ENCODE measurements at regions not wholly inside any gene's neighbourhood (a gene's known extent, or its start where the extent isn't known, plus 50 kb on each side); places are given as distances from the start of the nearest gene placed in this dataset.

GRCh38 chr10:104517946-104518345 lies 123.1 kb upstream of the SORCS3 start:
- Histone ChIP-seq H3K4me3 (ENCODE audit: low read depth, low read length) (no peak overlapping the region), H3K27ac (no peak overlapping the region), H3K27me3 (replicated peaks) (no peaks in the 10 kb centered on the region), H3K36me3 (replicated peaks) (no peaks in the 10 kb centered on the region)
- no peak for TF ChIP-seq CTCF (IDR thresholded peaks at IDR 0.05; ENCODE audit: low read depth, low read length, missing control alignments)
- in situ Hi-C loops (cut with HindIII; ENCODE audit: low pct_ligation_motif_present, low sequenced_read_pairs) = no loop called here
- no peak for DNase-seq

GRCh38 chr10:104518891-104519290 lies 122.2 kb upstream of the SORCS3 start:
- Histone ChIP-seq H3K4me3 (ENCODE audit: low read depth, low read length) (no peak overlapping the region), H3K27me3 (replicated peaks) (no peaks in the 10 kb centered on the region), H3K36me3 (replicated peaks) (no peaks in the 10 kb centered on the region), H3K27ac (no peak overlapping the region)
- no peak for DNase-seq
- no peak for TF ChIP-seq CTCF (IDR thresholded peaks at IDR 0.05; ENCODE audit: low read depth, low read length, missing control alignments)
- in situ Hi-C loops (cut with HindIII; ENCODE audit: low pct_ligation_motif_present, low sequenced_read_pairs) = no loop called here

GRCh38 chr10:104520653-104521052 lies 120.4 kb upstream of the SORCS3 start:
- in situ Hi-C loops (cut with HindIII; ENCODE audit: low pct_ligation_motif_present, low sequenced_read_pairs) = no loop called here
- Histone ChIP-seq H3K4me3 (ENCODE audit: low read depth, low read length) (no peak overlapping the region), H3K36me3 (replicated peaks) (no peaks in the 10 kb centered on the region), H3K27ac (no peak overlapping the region), H3K27me3 (replicated peaks) (no peaks in the 10 kb centered on the region)
- no peak for TF ChIP-seq CTCF (IDR thresholded peaks at IDR 0.05; ENCODE audit: low read depth, low read length, missing control alignments)
- DNase-seq = no peak

GRCh38 chr10:104521901-104522694 lies 119.0 kb upstream of the SORCS3 start:
- TF ChIP-seq CTCF (IDR thresholded peaks at IDR 0.05; ENCODE audit: low read depth, low read length, missing control alignments) = no peak
- Histone ChIP-seq H3K27ac (no peak overlapping the region), H3K27me3 (replicated peaks) (no peaks in the 10 kb centered on the region), H3K36me3 (replicated peaks) (no peaks in the 10 kb centered on the region), H3K4me3 (ENCODE audit: low read depth, low read length) (no peak overlapping the region)
- in situ Hi-C loops (cut with HindIII; ENCODE audit: low pct_ligation_motif_present, low sequenced_read_pairs) = no loop called here
- DNase-seq = no peak

GRCh38 chr10:104526188-104526587 lies 114.9 kb upstream of the SORCS3 start:
- no peaks in the 10 kb centered on the region for H3K27me3 ChIP-seq (replicated peaks)
- no peak for DNase-seq
- TF ChIP-seq CTCF (IDR thresholded peaks at IDR 0.05; ENCODE audit: low read depth, low read length, missing control alignments) = no peak
- H3K4me3 ChIP-seq (ENCODE audit: low read depth, low read length) = no peak overlapping the region
- in situ Hi-C loops (cut with HindIII; ENCODE audit: low pct_ligation_motif_present, low sequenced_read_pairs) = no loop called here
- H3K36me3 ChIP-seq (replicated peaks) = no peaks in the 10 kb centered on the region
- H3K27ac ChIP-seq = no peak overlapping the region

- in situ Hi-C loops (cut with HindIII; ENCODE audit: low pct_ligation_motif_present, low sequenced_read_pairs) = no loop called here
- TF ChIP-seq CTCF (IDR thresholded peaks at IDR 0.05; ENCODE audit: low read depth, low read length, missing control alignments) = no peak
- Histone ChIP-seq H3K27me3 (replicated peaks) (no peaks in the 10 kb centered on the region), H3K4me3 (ENCODE audit: low read depth, low read length) (no peak overlapping the region), H3K27ac (no peak overlapping the region), H3K36me3 (replicated peaks) (no peaks in the 10 kb centered on the region)
- DNase-seq = no peak
Observed at GRCh38 chr10:104527013-104527412, 114.1 kb upstream of the SORCS3 start.

Measured in brain microvascular endothelial cell (primary cell).